Panc1 (cell line): ENCODE measurements at regions not wholly inside any gene's neighbourhood (a gene's known extent, or its start where the extent isn't known, plus 50 kb on each side); places are given as distances from the start of the nearest gene placed in this dataset.

Source experiments
- ATAC-seq: fragments of 200-7000 bp; cut with Tn5 transposase; 2 replicates; pipeline ENCODE4 v1.9.1; 2020; ENCODE audit warnings: mild to moderate bottlenecking, moderate library complexity
- BruUV-seq: library from RNA; stranded (reverse); fragments of 400-500 nt; replicated peaks from 2 replicates; lab custom pipeline; 2021; lab: Mats Ljungman, UMichigan
- CTCF ChIA-PET: fragments of 300-600 bp; sonication (Branson Sonifier 250); formaldehyde crosslinking; loops from one replicate; lab custom pipeline; 2022; ENCODE audit warnings: antibody characterized with exemption; lab: Charles Lee
- POLR2A ChIA-PET: fragments of 300-600 bp; sonication (Branson Sonifier 250); formaldehyde crosslinking; loops from one replicate; lab custom pipeline; 2022; ENCODE audit warnings: antibody characterized with exemption; lab: Charles Lee
- DNase-seq: peaks from one replicate; pipeline ENCODE4 v3.0.0-alpha.2; 2010; ENCODE audit warnings: low read depth, low spot score
- H3K27ac ChIP-seq: 2 replicates; pipeline ENCODE4 v1.5.1; 2011; ENCODE audit warnings: mild to moderate bottlenecking, low read length, inconsistent platforms
- H3K27me3 ChIP-seq: fragments of 200-500 bp; sonication (Bioruptor generic); 2 replicates; pipeline ENCODE4 v1.6.0; 2014; ENCODE audit warnings: low read length, inconsistent platforms; ENCODE audit not compliant: control insufficient read depth, insufficient read depth
- H3K36me3 ChIP-seq: fragments of 200-500 bp; sonication (Bioruptor generic); 2 replicates; pipeline ENCODE4 v1.5.1; 2014; ENCODE audit warnings: inconsistent platforms, mild to moderate bottlenecking, low read length, moderate library complexity; ENCODE audit not compliant: control insufficient read depth, insufficient read depth
- H3K4me1 ChIP-seq: 2 replicates; pipeline ENCODE4 v1.5.1; 2011; ENCODE audit warnings: inconsistent platforms, mild to moderate bottlenecking, low read length, moderate library complexity; ENCODE audit not compliant: control insufficient read depth, insufficient read depth
- H3K4me3 ChIP-seq, 2 experiments: 2 replicates each; pipeline ENCODE4 v1.5.1; 2011 to 2012; ENCODE audit warnings: low read depth in 2 of 2, low read length in 2 of 2, mild to moderate bottlenecking in 2 of 2, inconsistent platforms in 1 of 2, moderate library complexity in 1 of 2
- H3K9me3 ChIP-seq: fragments of 200-500 bp; sonication (Bioruptor generic); 2 replicates; pipeline ENCODE4 v1.5.1; 2014; ENCODE audit warnings: low read depth, mild to moderate bottlenecking, inconsistent platforms, low read length, moderate library complexity; ENCODE audit not compliant: control insufficient read depth, insufficient read depth
- CTCF ChIP-seq: fragments of 450-650 bp; IDR thresholded peaks from 2 replicates; pipeline ENCODE4 v1.5.1; 2017; ENCODE audit warnings: mild to moderate bottlenecking
- POLR2AphosphoS5 ChIP-seq: IDR thresholded peaks from 2 replicates; pipeline ENCODE4 v1.6.1; 2012; ENCODE audit warnings: mild to moderate bottlenecking, low read depth, low read length, moderate library complexity
- REST ChIP-seq, 2 experiments: IDR thresholded peaks; 2 replicates each; pipeline ENCODE4 v1.6.1; 2011 to 2012; ENCODE audit warnings: low read depth in 2 of 2, control low read depth in 1 of 2, low read length in 1 of 2, mild to moderate bottlenecking in 1 of 2, moderate library complexity in 1 of 2; ENCODE audit not compliant: insufficient read depth in 1 of 2
- SIN3A ChIP-seq: IDR thresholded peaks from 2 replicates; pipeline ENCODE4 v1.6.1; 2012; ENCODE audit warnings: low read depth, mild to moderate bottlenecking, low read length, moderate library complexity, borderline replicate concordance; ENCODE audit not compliant: insufficient read depth
- TCF7L2 ChIP-seq: IDR thresholded peaks from 2 replicates; pipeline ENCODE4 v1.6.1; 2011; ENCODE audit warnings: mild to moderate bottlenecking, low read depth, low read length, inconsistent platforms
- in situ Hi-C: cut with HindIII; loops from 2 replicates; pipeline ENCODE4 v1.10.0; 2016; ENCODE audit warnings: low sequenced_read_pairs, low pct_unique_long_range_greater_than_20kb
- intact Hi-C: fragments of 100-400 bp; cut with micrococcal nuclease; formaldehyde crosslinking; loops from one replicate; pipeline ENCODE4 v1.10.0; 2022; ENCODE audit not compliant: unreplicated experiment

- Histone ChIP-seq H3K9me3 (no peaks in the 10 kb centered on the region), H3K27ac (no peak overlapping the region), H3K27me3 (no peaks in the 10 kb centered on the region), H3K4me3 (no peak overlapping the region), H3K4me1 (no peaks in the 10 kb centered on the region), H3K36me3 (no peaks in the 10 kb centered on the region)
- no peak for TF ChIP-seq SIN3A
- no peak for TF ChIP-seq TCF7L2
- no peak for TF ChIP-seq POLR2AphosphoS5
- no peak for TF ChIP-seq CTCF
- no peak for TF ChIP-seq REST (IDR thresholded peaks at IDR 0.05; ENCODE audit: insufficient read depth in 1 of 2, low read depth in 2 of 2, low read length in 1 of 2)
- BruUV-seq: no TSS peak
- DNase-seq: no peak
- POLR2A ChIA-PET: no interaction called here
- in situ Hi-C loops (no loop called here), intact Hi-C loops (no loop called here)
- CTCF ChIA-PET: no interaction called here
- ATAC-seq: no peak
Observed at GRCh38 chr16:13633391-13633861, 286.5 kb upstream of the ERCC4 start.

- no peak for DNase-seq
- Histone ChIP-seq H3K36me3 (no peaks in the 10 kb centered on the region), H3K4me1 (no peaks in the 10 kb centered on the region), H3K4me3 (no peak overlapping the region), H3K27me3 (no peaks in the 10 kb centered on the region), H3K27ac (no peak overlapping the region), H3K9me3 (no peaks in the 10 kb centered on the region)
- no TSS peak for BruUV-seq
- ATAC-seq: no peak
- no peak for TF ChIP-seq POLR2AphosphoS5
- TF ChIP-seq REST (IDR thresholded peaks at IDR 0.05; ENCODE audit: insufficient read depth in 1 of 2, low read depth in 2 of 2, low read length in 1 of 2): no peak
- in situ Hi-C loops (no loop called here), intact Hi-C loops (no loop called here)
- CTCF ChIA-PET: no interaction called here
- POLR2A ChIA-PET: no interaction called here
Observed at GRCh38 chr16:13634253-13634652, 285.7 kb upstream of the ERCC4 start.
